Hepatocyte (in vitro differentiated cells): ENCODE measurements at regions not wholly inside any gene's neighbourhood (a gene's known extent, or its start where the extent isn't known, plus 50 kb on each side); places are given as distances from the start of the nearest gene placed in this dataset.
A peak's percentile ranks its signal among the peaks of the same experiment; 100 is the strongest.

Source experiments
- DNase-seq: peaks from one replicate; pipeline ENCODE4 v3.0.0-alpha.2; 2016; ENCODE audit warnings: low spot score
- H2AFZ ChIP-seq: fragments of 200-600 bp; sonication (generic); 2 replicates; pipeline ENCODE4 v1.6.0; 2016; ENCODE audit warnings: antibody characterized with exemption, mild to moderate bottlenecking
- H3K27ac ChIP-seq: fragments of 200-600 bp; sonication (generic); 2 replicates; pipeline ENCODE4 v1.5.1; 2016; ENCODE audit warnings: mild to moderate bottlenecking
- H3K27me3 ChIP-seq: fragments of 200-600 bp; sonication (generic); 2 replicates; pipeline ENCODE4 v1.6.1; 2016
- H3K36me3 ChIP-seq: fragments of 200-600 bp; sonication (generic); replicated peaks from 2 replicates; pipeline ENCODE4 v1.5.1; 2016; ENCODE audit warnings: low read depth; ENCODE audit not compliant: insufficient read depth
- H3K4me1 ChIP-seq: fragments of 200-600 bp; sonication (generic); 2 replicates; pipeline ENCODE4 v1.5.1; 2016; ENCODE audit warnings: mild to moderate bottlenecking, moderate library complexity; ENCODE audit not compliant: insufficient read depth
- H3K4me2 ChIP-seq: fragments of 200-600 bp; sonication (generic); 2 replicates; pipeline ENCODE4 v1.6.0; 2016
- H3K4me3 ChIP-seq: fragments of 200-600 bp; sonication (generic); 2 replicates; pipeline ENCODE4 v1.5.1; 2016; ENCODE audit warnings: mild to moderate bottlenecking
- H3K79me2 ChIP-seq: fragments of 200-600 bp; sonication (generic); 2 replicates; pipeline ENCODE4 v1.6.0; 2017; ENCODE audit warnings: mild to moderate bottlenecking
- H3K9me2 ChIP-seq: fragments of 200-600 bp; sonication (generic); replicated peaks from 2 replicates; pipeline ENCODE4 v1.6.0; 2017; ENCODE audit warnings: mild to moderate bottlenecking; ENCODE audit not compliant: insufficient read depth
- H3K9me3 ChIP-seq: fragments of 200-600 bp; sonication (generic); 2 replicates; pipeline ENCODE4 v1.5.1; 2016; ENCODE audit warnings: low read depth, mild to moderate bottlenecking
- H4K20me1 ChIP-seq: fragments of 200-600 bp; sonication (generic); 2 replicates; pipeline ENCODE4 v1.6.0; 2016; ENCODE audit warnings: mild to moderate bottlenecking; ENCODE audit not compliant: insufficient read depth, poor library complexity, severe bottlenecking
- EZH2 ChIP-seq: fragments of 200-600 bp; sonication (generic); IDR thresholded peaks from 2 replicates; pipeline ENCODE4 v1.6.1; 2016; ENCODE audit warnings: antibody characterized with exemption, mild to moderate bottlenecking, borderline replicate concordance
- EZH2phosphoT487 ChIP-seq: fragments of 200-600 bp; sonication (generic); IDR thresholded peaks from one replicate; pipeline ENCODE4 v1.6.1; 2018; ENCODE audit warnings: antibody characterized with exemption, mild to moderate bottlenecking, low read depth, moderate library complexity; ENCODE audit not compliant: unreplicated experiment, severe bottlenecking
- WGBS: methylation state at CpG from one replicate; pipeline ENCODE4 v1.1.6; 2016; ENCODE audit warnings: low lambda C conversion rate; ENCODE audit errors: missing lambda C conversion rate; 5-methylcytosine and 5-hydroxymethylcytosine counted together
- TF ChIP-seq, protein P1 (sequence below): fragments of 200-600 bp; sonication (generic); IDR thresholded peaks from 2 replicates; pipeline ENCODE4 v1.5.1; 2016; ENCODE audit warnings: antibody characterized with exemption, mild to moderate bottlenecking; ENCODE audit not compliant: poor library complexity

DNA sequence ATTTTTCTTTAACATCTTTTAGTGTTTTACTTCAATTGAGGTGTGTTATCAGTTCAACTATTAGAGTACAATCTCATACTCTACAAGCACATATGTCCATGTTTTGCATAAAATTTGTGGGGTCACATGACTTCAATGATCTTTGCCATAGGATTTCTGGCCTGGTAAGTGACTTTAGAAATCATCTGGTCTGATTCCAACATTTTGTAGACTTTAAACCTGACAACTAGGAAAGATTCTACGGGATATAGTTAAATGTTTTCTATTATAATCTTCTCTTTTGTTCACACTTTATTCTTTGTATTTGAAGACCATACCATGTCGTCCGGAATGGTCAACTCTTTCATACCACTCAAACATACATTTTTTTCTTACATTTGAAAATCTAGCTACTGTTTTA lies 62.0 kb upstream of the NEUROD1 start:
- 41% methylated on average over 3 of the region's 3 CpGs for WGBS
- TF ChIP-seq EZH2phosphoT487 (no peak), EZH2 (no peak)
- TF ChIP-seq, protein P1, sequence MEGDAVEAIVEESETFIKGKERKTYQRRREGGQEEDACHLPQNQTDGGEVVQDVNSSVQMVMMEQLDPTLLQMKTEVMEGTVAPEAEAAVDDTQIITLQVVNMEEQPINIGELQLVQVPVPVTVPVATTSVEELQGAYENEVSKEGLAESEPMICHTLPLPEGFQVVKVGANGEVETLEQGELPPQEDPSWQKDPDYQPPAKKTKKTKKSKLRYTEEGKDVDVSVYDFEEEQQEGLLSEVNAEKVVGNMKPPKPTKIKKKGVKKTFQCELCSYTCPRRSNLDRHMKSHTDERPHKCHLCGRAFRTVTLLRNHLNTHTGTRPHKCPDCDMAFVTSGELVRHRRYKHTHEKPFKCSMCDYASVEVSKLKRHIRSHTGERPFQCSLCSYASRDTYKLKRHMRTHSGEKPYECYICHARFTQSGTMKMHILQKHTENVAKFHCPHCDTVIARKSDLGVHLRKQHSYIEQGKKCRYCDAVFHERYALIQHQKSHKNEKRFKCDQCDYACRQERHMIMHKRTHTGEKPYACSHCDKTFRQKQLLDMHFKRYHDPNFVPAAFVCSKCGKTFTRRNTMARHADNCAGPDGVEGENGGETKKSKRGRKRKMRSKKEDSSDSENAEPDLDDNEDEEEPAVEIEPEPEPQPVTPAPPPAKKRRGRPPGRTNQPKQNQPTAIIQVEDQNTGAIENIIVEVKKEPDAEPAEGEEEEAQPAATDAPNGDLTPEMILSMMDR: no peak
- Histone ChIP-seq H3K4me2 (no peak overlapping the region), H3K9me2 (no peaks in the 10 kb centered on the region), H4K20me1 (no peaks in the 10 kb centered on the region), H3K4me3 (no peak overlapping the region), H3K27ac (no peak overlapping the region), H3K27me3 (no peaks in the 10 kb centered on the region), H3K9me3 (no peaks in the 10 kb centered on the region), H3K36me3 (no peaks in the 10 kb centered on the region), H3K79me2 (no peaks in the 10 kb centered on the region), H3K4me1 (no peaks in the 10 kb centered on the region), H2AFZ (no peak overlapping the region)
- no peak for DNase-seq

GRCh38 chr2:181742922-181743722 lies 62.8 kb upstream of the NEUROD1 start:
- no peak overlapping the region for H3K4me2 ChIP-seq
- no peaks in the 10 kb centered on the region for H3K36me3 ChIP-seq
- no peak for TF ChIP-seq EZH2
- TF ChIP-seq, protein P1: peak; percentile 79
- no peaks in the 10 kb centered on the region for H3K79me2 ChIP-seq
- WGBS: 29% methylated on average over 6 of the region's 6 CpGs
- no peak overlapping the region for H3K4me3 ChIP-seq
- H3K4me1 ChIP-seq: no peaks in the 10 kb centered on the region
- no peaks in the 10 kb centered on the region for H3K9me2 ChIP-seq
- DNase-seq: peak; percentile 62
- H3K27me3 ChIP-seq: no peaks in the 10 kb centered on the region
- H3K9me3 ChIP-seq: no peaks in the 10 kb centered on the region
- H4K20me1 ChIP-seq: no peaks in the 10 kb centered on the region
- H3K27ac ChIP-seq: no peak overlapping the region
- H2AFZ ChIP-seq: no peak overlapping the region

DNA sequence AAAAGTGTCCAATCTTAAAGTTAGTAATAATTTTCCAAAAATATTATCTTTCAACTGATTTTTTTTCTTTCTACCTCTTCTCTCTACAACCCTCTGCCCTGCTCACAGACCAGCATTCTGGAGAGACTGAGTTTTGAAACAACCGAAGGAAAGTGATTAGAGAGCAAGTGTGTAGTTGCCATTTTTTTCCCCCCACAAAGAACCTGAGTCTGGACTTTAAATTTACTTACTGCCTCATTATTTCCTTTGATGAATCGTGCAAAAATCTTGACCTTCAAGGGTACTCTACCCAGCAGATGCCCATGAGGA lies 63.4 kb upstream of the NEUROD1 start:
- DNase-seq: no peak
- 87% methylated on average over 2 of the region's 2 CpGs for WGBS
- no peak overlapping the region for H2AFZ ChIP-seq
- H3K4me1 ChIP-seq: no peaks in the 10 kb centered on the region
- no peaks in the 10 kb centered on the region for H3K36me3 ChIP-seq
- H3K4me2 ChIP-seq: no peak overlapping the region
- H3K27me3 ChIP-seq: no peaks in the 10 kb centered on the region
- no peak overlapping the region for H3K27ac ChIP-seq
- H3K9me2 ChIP-seq: no peaks in the 10 kb centered on the region
- H4K20me1 ChIP-seq: no peaks in the 10 kb centered on the region
- no peak overlapping the region for H3K4me3 ChIP-seq
- H3K9me3 ChIP-seq: no peaks in the 10 kb centered on the region
- no peak for TF ChIP-seq EZH2phosphoT487
- TF ChIP-seq EZH2: no peak
- TF ChIP-seq, protein P1: no peak
- H3K79me2 ChIP-seq: no peaks in the 10 kb centered on the region
